Lower leg skin (tissue), 4 donors: ENCODE measurements at regions not wholly inside any gene's neighbourhood (a gene's known extent, or its start where the extent isn't known, plus 50 kb on each side); places are given as distances from the start of the nearest gene placed in this dataset.

Source experiments
- DNase-seq, 2 donors: peaks; one replicate each; pipeline ENCODE4 v3.0.0-alpha.2; 2019; ENCODE audit warnings: low spot score in 2 of 2
- H3K4me3 ChIP-seq: fragments of 200-600 bp; sonication (generic); 2 replicates; pipeline ENCODE4 v1.5.1; 2017; ENCODE audit warnings: mild to moderate bottlenecking, low read depth; ENCODE audit not compliant: poor library complexity, severe bottlenecking
- POLR2A ChIP-seq, 2 donors: fragments of 450-650 bp; IDR thresholded peaks; one replicate each; pipeline ENCODE4 v1.6.1; 2016 to 2017; ENCODE audit warnings: antibody characterized with exemption in 2 of 2, mild to moderate bottlenecking in 1 of 2, moderate library complexity in 1 of 2
- WGBS, 2 donors: methylation state at CpG; one replicate each; pipeline ENCODE4 v1.1.5; 2018; 5-methylcytosine and 5-hydroxymethylcytosine counted together
- intact Hi-C: fragments of 100-400 bp; cut with DNase I; formaldehyde crosslinking; loops from one replicate; pipeline ENCODE4 v1.15.0; 2023; ENCODE audit warnings: low total_unique reads
- TF ChIP-seq, protein P1 (sequence below), 3 donors: fragments of 450-650 bp; IDR thresholded peaks; one replicate each; pipeline ENCODE4 v1.5.1; 2016; ENCODE audit warnings: antibody characterized with exemption in 3 of 3, mild to moderate bottlenecking in 3 of 3, moderate library complexity in 2 of 3

DNA sequence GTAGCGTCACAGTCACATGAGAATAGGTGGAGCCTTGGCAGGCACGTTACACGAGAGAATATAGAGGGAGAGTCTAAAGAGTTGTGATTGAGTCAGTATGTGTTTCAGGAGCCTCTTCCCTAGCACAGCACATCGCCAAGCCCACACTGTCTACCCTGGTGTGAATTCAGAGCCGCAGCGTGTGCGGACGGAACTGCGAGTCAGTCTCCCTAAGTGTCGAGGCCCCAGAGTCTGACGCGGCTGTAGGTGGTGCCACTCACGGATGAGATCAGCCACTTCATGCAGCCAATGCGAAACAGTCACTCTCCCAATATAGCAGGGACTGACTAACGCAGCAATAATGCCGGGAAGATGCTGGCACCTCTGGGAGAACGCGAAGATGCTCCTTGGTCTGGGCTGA lies 587.3 kb upstream of the ID2 start:
- no peak for DNase-seq
- 93 to 95% methylated on average over 18 of the region's 18 CpGs for WGBS, 2 donors
- intact Hi-C loops: no loop called here
- TF ChIP-seq, protein P1, sequence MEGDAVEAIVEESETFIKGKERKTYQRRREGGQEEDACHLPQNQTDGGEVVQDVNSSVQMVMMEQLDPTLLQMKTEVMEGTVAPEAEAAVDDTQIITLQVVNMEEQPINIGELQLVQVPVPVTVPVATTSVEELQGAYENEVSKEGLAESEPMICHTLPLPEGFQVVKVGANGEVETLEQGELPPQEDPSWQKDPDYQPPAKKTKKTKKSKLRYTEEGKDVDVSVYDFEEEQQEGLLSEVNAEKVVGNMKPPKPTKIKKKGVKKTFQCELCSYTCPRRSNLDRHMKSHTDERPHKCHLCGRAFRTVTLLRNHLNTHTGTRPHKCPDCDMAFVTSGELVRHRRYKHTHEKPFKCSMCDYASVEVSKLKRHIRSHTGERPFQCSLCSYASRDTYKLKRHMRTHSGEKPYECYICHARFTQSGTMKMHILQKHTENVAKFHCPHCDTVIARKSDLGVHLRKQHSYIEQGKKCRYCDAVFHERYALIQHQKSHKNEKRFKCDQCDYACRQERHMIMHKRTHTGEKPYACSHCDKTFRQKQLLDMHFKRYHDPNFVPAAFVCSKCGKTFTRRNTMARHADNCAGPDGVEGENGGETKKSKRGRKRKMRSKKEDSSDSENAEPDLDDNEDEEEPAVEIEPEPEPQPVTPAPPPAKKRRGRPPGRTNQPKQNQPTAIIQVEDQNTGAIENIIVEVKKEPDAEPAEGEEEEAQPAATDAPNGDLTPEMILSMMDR (IDR thresholded peaks at IDR 0.05): no peak
- TF ChIP-seq POLR2A (IDR thresholded peaks at IDR 0.05): no peak
- H3K4me3 ChIP-seq: no peak overlapping the region

DNA sequence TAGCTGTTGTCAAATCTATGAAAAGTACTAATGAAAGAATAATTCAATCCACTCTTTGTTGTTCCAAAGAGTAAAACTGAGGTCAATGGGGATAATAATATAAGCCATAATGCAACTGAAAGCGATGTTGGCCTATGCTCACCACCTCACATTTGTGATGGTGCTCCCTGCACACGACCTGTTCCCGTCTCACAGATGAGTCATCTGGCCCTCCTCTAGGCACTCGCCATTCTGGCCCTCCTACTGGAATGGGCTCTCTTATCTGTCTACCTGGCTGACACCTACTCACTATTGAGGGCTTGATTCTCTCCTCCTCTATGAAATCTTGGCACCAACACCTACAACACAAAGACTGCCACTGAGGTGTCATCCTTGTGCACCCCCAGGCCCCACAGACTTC lies 585.9 kb upstream of the ID2 start:
- intact Hi-C loops: no loop called here
- DNase-seq: no peak
- TF ChIP-seq, protein P1 (IDR thresholded peaks at IDR 0.05): no peak
- TF ChIP-seq POLR2A (IDR thresholded peaks at IDR 0.05): no peak
- H3K4me3 ChIP-seq: no peak overlapping the region
- WGBS, 2 donors: 76 to 81% methylated on average over 4 of the region's 4 CpGs

GRCh38 chr2:8096484-8096883 lies 585.4 kb upstream of the ID2 start:
- H3K4me3 ChIP-seq: no peak overlapping the region
- intact Hi-C loops: no loop called here
- 38 to 63% methylated on average over 1 of the region's 1 CpG for WGBS, 2 donors
- no peak for TF ChIP-seq POLR2A (IDR thresholded peaks at IDR 0.05)
- TF ChIP-seq, protein P1 (IDR thresholded peaks at IDR 0.05): no peak
- no peak for DNase-seq

GRCh38 chr2:8098476-8099266 lies 583.2 kb upstream of the ID2 start:
- no peak for DNase-seq
- WGBS, 2 donors: 68 to 70% methylated on average over 6 of the region's 6 CpGs
- H3K4me3 ChIP-seq: no peak overlapping the region
- TF ChIP-seq, protein P1 (IDR thresholded peaks at IDR 0.05): no peak
- TF ChIP-seq POLR2A (IDR thresholded peaks at IDR 0.05): no peak
- intact Hi-C loops: no loop called here

GRCh38 chr2:8099267-8099582 lies 582.6 kb upstream of the ID2 start:
- TF ChIP-seq, protein P1 (IDR thresholded peaks at IDR 0.05): no peak
- no peak for TF ChIP-seq POLR2A (IDR thresholded peaks at IDR 0.05)
- H3K4me3 ChIP-seq: no peak overlapping the region
- DNase-seq: no peak
- intact Hi-C loops: no loop called here
- 90 to 94% methylated on average over 4 of the region's 4 CpGs for WGBS, 2 donors
